GM23338 (cell line): ENCODE measurements at regions not wholly inside any gene's neighbourhood (a gene's known extent, or its start where the extent isn't known, plus 50 kb on each side); places are given as distances from the start of the nearest gene placed in this dataset.

Source experiments
- ATAC-seq: fragments of 200-7000 bp; cut with Tn5 transposase; 3 replicates; pipeline ENCODE4 v1.9.1; 2020
- DNase-seq: peaks from one replicate; pipeline ENCODE4 v3.0.0-alpha.2; 2015; ENCODE audit warnings: low spot score
- H2AFZ ChIP-seq: fragments of 200-600 bp; sonication (generic); 2 replicates; pipeline ENCODE4 v1.8.0; 2016; ENCODE audit warnings: antibody characterized with exemption, mild to moderate bottlenecking, moderate library complexity
- H3F3A ChIP-seq: fragments of 200-600 bp; sonication (generic); replicated peaks from 2 replicates; pipeline ENCODE4 v1.8.0; 2017; ENCODE audit warnings: antibody characterized with exemption, mixed run types, low read depth
- H3K27ac ChIP-seq: fragments of 200-600 bp; sonication (generic); 2 replicates; pipeline ENCODE4 v1.6.1; 2016; ENCODE audit warnings: low read depth
- H3K27me3 ChIP-seq: fragments of 200-600 bp; sonication (generic); 2 replicates; pipeline ENCODE4 v1.8.0; 2016; ENCODE audit warnings: mild to moderate bottlenecking, mixed run types, moderate library complexity; ENCODE audit not compliant: insufficient read depth
- H3K36me3 ChIP-seq: fragments of 200-600 bp; sonication (generic); 2 replicates; pipeline ENCODE4 v1.8.0; 2016; ENCODE audit warnings: mild to moderate bottlenecking; ENCODE audit not compliant: insufficient read depth
- H3K4me1 ChIP-seq: fragments of 200-600 bp; sonication (generic); 2 replicates; pipeline ENCODE4 v1.8.0; 2016; ENCODE audit warnings: mild to moderate bottlenecking, moderate library complexity; ENCODE audit not compliant: insufficient read depth
- H3K4me2 ChIP-seq: fragments of 200-600 bp; sonication (generic); 2 replicates; pipeline ENCODE4 v1.7.1; 2017; ENCODE audit warnings: mixed run types
- H3K4me3 ChIP-seq: fragments of 200-600 bp; sonication (generic); 2 replicates; pipeline ENCODE4 v1.6.1; 2016; ENCODE audit warnings: mixed run types
- H3K79me2 ChIP-seq: fragments of 200-600 bp; sonication (generic); replicated peaks from 2 replicates; pipeline ENCODE4 v1.8.0; 2017; ENCODE audit warnings: mild to moderate bottlenecking; ENCODE audit not compliant: insufficient read depth
- H3K9me2 ChIP-seq: fragments of 200-600 bp; sonication (generic); 2 replicates; pipeline ENCODE4 v1.8.0; 2017; ENCODE audit not compliant: insufficient read depth
- H4K20me1 ChIP-seq: fragments of 200-600 bp; sonication (generic); replicated peaks from 2 replicates; pipeline ENCODE4 v1.8.0; 2017; ENCODE audit warnings: mild to moderate bottlenecking; ENCODE audit not compliant: insufficient read depth
- H3K27ac Mint-ChIP-seq: 2 replicates; pipeline ENCODE4 v1.8.0; 2020; ENCODE audit warnings: inconsistent platforms, mild to moderate bottlenecking, moderate library complexity, mixed read lengths
- H3K27me3 Mint-ChIP-seq: 3 replicates; pipeline ENCODE4 v1.8.0; 2022; ENCODE audit warnings: low read depth, mild to moderate bottlenecking, moderate library complexity, mixed read lengths, inconsistent platforms; ENCODE audit not compliant: insufficient read depth, poor library complexity
- H3K36me3 Mint-ChIP-seq: 3 replicates; pipeline ENCODE4 v1.8.0; 2021; ENCODE audit warnings: low read depth, mild to moderate bottlenecking, inconsistent platforms, moderate library complexity, mixed read lengths
- H3K4me1 Mint-ChIP-seq: 3 replicates; pipeline ENCODE4 v1.8.0; 2020; ENCODE audit warnings: mild to moderate bottlenecking, inconsistent platforms, mixed read lengths
- H3K4me3 Mint-ChIP-seq: 3 replicates; pipeline ENCODE4 v1.8.0; 2021; ENCODE audit warnings: moderate library complexity, mild to moderate bottlenecking, inconsistent platforms, mixed read lengths
- H3K9me3 Mint-ChIP-seq: 3 replicates; pipeline ENCODE4 v1.8.0; 2020; ENCODE audit warnings: moderate library complexity, mild to moderate bottlenecking, inconsistent platforms, mixed read lengths
- CREB1 ChIP-seq: fragments of 250-450 bp; sonication (Bioruptor Pico); IDR thresholded peaks from 2 replicates; pipeline ENCODE4 v1.5.0; 2020; ENCODE audit warnings: low read depth, mild to moderate bottlenecking, moderate library complexity
- CTCF ChIP-seq, 2 experiments: fragments of 200-600 bp in 1 of 2; sonication (generic) in 1 of 2; conservative IDR thresholded peaks; 2 replicates each; pipeline versions ENCODE4 v1.5.1 to v1.6.1; 2016 to 2017; ENCODE audit warnings: antibody characterized with exemption in 2 of 2, low read depth in 2 of 2, mild to moderate bottlenecking in 2 of 2, moderate library complexity in 1 of 2
- EZH2 ChIP-seq: fragments of 200-600 bp; sonication (generic); IDR thresholded peaks from one replicate; pipeline ENCODE4 v1.8.0; 2017; ENCODE audit warnings: antibody characterized with exemption, mild to moderate bottlenecking, low read depth; ENCODE audit not compliant: unreplicated experiment
- EZH2phosphoT487 ChIP-seq: fragments of 200-600 bp; sonication (generic); IDR thresholded peaks from one replicate; pipeline ENCODE4 v1.8.1; 2018; ENCODE audit warnings: antibody characterized with exemption; ENCODE audit not compliant: unreplicated experiment
- JUNB ChIP-seq: IDR thresholded peaks from one replicate; pipeline ENCODE4 v1.6.1; 2016; ENCODE audit warnings: antibody characterized with exemption; ENCODE audit not compliant: unreplicated experiment
- NANOG ChIP-seq: IDR thresholded peaks from 2 replicates; pipeline ENCODE4 v1.6.1; 2016; ENCODE audit warnings: antibody characterized with exemption, borderline replicate concordance
- POLR2AphosphoS5 ChIP-seq: IDR thresholded peaks from 2 replicates; pipeline ENCODE4 v1.6.1; 2016; ENCODE audit warnings: antibody characterized with exemption, low read depth
- REST ChIP-seq: IDR thresholded peaks from one replicate; pipeline ENCODE4 v1.6.1; 2018; ENCODE audit warnings: antibody characterized with exemption; ENCODE audit not compliant: unreplicated experiment
- STAT1 ChIP-seq: IDR thresholded peaks from one replicate; pipeline ENCODE4 v1.6.1; 2016; ENCODE audit warnings: antibody characterized with exemption; ENCODE audit not compliant: unreplicated experiment
- ZNF331 ChIP-seq: fragments of 250-450 bp; sonication (Bioruptor Pico); IDR thresholded peaks from 2 replicates; pipeline ENCODE4 v1.5.0; 2020; ENCODE audit warnings: low read depth, mild to moderate bottlenecking, moderate library complexity
- ZNF462 ChIP-seq: fragments of 250-450 bp; sonication (Bioruptor Pico); IDR thresholded peaks from 2 replicates; pipeline ENCODE4 v1.5.0; 2020; ENCODE audit warnings: mild to moderate bottlenecking, moderate library complexity

- no peak for TF ChIP-seq ZNF331 (CRISPR knock-in tag)
- no peak for TF ChIP-seq POLR2AphosphoS5
- no peak for TF ChIP-seq JUNB
- no peak for TF ChIP-seq EZH2
- TF ChIP-seq CTCF (conservative IDR thresholded peaks at IDR 0.05; ENCODE audit: low read depth in 2 of 2) = no peak
- TF ChIP-seq NANOG = no peak
- TF ChIP-seq REST = no peak
Measured at GRCh38 chr2:191544461-191545062, 133.4 kb upstream of the NABP1 start (continued).

GRCh38 chr2:191545361-191545760 lies 132.6 kb upstream of the NABP1 start:
- Histone ChIP-seq H2AFZ (no peak overlapping the region), H3K27ac (no peak overlapping the region), H3K4me2 (no peak overlapping the region), H3K4me1 (no peaks in the 10 kb centered on the region; the same call in 1 of the 2 replicates), H4K20me1 (no peaks in the 10 kb centered on the region), H3K79me2 (no peaks in the 10 kb centered on the region), H3K9me2 (no peaks in the 10 kb centered on the region), H3K27me3 (no peaks in the 10 kb centered on the region), H3F3A (no peaks in the 10 kb centered on the region), H3K36me3 (no peaks in the 10 kb centered on the region), H3K4me3 (no peak overlapping the region)
- no peak overlapping the region for H3K4me3 Mint-ChIP-seq
- no peak for ATAC-seq
- H3K27me3 Mint-ChIP-seq = peaks cover 2% of the 10 kb centered on the region
- no peaks in the 10 kb centered on the region for H3K36me3 Mint-ChIP-seq
- DNase-seq = no peak
- H3K9me3 Mint-ChIP-seq = peaks cover 5% of the 10 kb centered on the region; the same call in 2 of the 3 replicates
- peaks cover 2% of the 10 kb centered on the region for H3K4me1 Mint-ChIP-seq
- no peak overlapping the region for H3K27ac Mint-ChIP-seq
- TF ChIP-seq JUNB (no peak), NANOG (no peak), EZH2phosphoT487 (no peak), CREB1 (no peak), EZH2 (no peak), ZNF462 (CRISPR knock-in tag) (no peak), STAT1 (no peak), ZNF331 (CRISPR knock-in tag) (no peak)
